ENCODE measurements at regions not wholly inside any gene's neighbourhood (a gene's known extent, or its start where the extent isn't known, plus 50 kb on each side); places are given as distances from the start of the nearest gene placed in this dataset.

DNA sequence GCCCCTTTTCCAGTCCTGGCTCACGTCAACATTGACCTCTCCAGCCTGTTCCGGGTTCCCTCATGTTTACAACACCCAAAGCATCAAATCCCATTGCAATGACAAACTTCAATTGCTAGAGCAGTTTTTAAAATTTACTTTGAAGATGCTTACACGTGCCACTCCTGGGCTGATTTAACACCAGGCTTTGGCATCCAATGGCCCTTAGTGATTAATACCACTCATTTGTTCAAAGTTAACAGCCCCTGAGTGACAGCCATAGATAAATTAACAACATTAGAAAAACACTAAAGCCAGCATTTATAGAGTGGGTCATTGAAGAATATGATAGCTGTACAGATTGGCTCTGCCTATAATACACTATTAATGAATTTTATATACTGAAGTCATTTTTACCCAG lies 135.1 kb downstream of the PMP22 start:
- no peak for DNase-seq (ENCODE audit: low read depth in 1 of 2, low spot score in 1 of 2)
- TF ChIP-seq JUND (IDR thresholded peaks at IDR 0.05; ENCODE audit: low read depth) = no peak
- in situ Hi-C loops (cut with HindIII; ENCODE audit: low pct_unique_long_range_greater_than_20kb, low sequenced_read_pairs) = no loop called here

DNA sequence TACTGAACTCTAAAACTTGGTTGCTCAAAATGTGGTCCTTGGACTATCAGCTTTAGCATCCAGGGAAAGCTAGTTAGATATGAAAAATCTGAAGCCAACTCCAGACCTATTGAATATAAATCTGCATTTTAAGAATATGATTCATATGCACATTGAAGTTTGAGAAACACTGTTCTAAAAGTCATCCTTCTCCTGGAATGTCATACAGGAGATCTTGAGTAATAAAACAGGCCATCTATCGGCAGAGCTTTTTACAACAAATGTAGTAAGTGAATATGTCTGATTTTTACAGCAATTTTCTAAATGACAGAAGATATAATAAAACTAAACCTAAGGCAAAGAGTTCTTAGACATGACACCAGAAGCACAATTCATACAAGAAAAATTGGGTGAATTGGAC lies 140.4 kb downstream of the PMP22 start:
- in situ Hi-C loops (cut with HindIII; ENCODE audit: low pct_unique_long_range_greater_than_20kb, low sequenced_read_pairs) = no loop called here

DNA sequence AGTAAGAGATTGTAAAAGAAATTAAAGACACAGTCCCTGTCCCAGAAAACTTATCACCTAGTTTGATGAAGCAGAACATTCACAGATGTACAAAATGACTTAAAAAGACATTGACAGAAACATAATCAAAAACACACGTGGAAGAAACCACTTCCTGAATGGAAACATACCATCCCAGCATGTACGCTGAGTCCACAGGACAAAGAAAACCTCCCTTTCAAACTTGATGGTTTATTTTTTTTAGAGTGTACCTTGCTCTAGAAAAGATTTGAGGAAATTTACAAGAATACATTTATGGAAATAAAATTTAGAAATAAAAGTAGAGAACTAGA lies 140.9 kb downstream of the PMP22 start:
- TF ChIP-seq JUND (IDR thresholded peaks at IDR 0.05; ENCODE audit: low read depth) = no peak
- in situ Hi-C loops (cut with HindIII; ENCODE audit: low pct_unique_long_range_greater_than_20kb, low sequenced_read_pairs) = no loop called here
- no peak for DNase-seq (ENCODE audit: low read depth in 1 of 2, low spot score in 1 of 2)

More for the DNA sequence above, 140.4 kb downstream of the PMP22 start:
- TF ChIP-seq JUND (IDR thresholded peaks at IDR 0.05; ENCODE audit: low read depth) = no peak
- no peak for DNase-seq (ENCODE audit: low read depth in 1 of 2, low spot score in 1 of 2)

DNA sequence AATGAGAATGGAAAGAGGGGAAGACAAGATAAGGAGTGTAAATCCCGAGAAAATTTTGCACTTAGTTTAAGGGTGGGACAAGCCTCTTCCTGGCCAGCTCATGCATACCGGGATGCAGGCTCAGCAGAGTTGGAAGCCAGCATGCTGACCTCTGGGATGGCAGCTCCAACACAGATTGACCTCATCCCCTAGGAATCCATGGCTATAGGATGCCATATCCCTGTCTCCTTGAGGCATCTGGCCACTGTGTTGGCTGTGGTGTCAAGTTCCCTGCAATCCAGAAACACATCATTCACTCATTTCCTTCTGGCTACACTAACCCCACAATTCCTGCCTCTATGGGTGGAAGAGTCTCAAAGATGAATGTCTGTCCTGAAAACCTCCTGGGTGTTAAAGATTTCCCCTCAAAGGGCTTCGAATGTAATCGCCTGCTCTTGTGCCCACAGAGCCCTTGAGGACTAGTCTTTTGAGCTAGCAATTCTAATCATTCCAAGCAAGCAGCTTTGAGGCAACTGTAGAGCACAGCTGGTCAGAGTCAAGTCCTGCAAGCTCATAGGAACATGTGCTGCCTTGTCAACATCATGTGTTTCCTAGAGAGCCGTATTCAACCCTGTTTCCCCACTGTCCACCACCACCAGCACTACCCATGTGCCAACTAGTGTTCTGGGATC lies 141.4 kb downstream of the PMP22 start:
- in situ Hi-C loops (cut with HindIII; ENCODE audit: low pct_unique_long_range_greater_than_20kb, low sequenced_read_pairs) = no loop called here
- TF ChIP-seq JUND (IDR thresholded peaks at IDR 0.05; ENCODE audit: low read depth) = no peak
- DNase-seq (ENCODE audit: low read depth in 1 of 2, low spot score in 1 of 2) = no peak

DNA sequence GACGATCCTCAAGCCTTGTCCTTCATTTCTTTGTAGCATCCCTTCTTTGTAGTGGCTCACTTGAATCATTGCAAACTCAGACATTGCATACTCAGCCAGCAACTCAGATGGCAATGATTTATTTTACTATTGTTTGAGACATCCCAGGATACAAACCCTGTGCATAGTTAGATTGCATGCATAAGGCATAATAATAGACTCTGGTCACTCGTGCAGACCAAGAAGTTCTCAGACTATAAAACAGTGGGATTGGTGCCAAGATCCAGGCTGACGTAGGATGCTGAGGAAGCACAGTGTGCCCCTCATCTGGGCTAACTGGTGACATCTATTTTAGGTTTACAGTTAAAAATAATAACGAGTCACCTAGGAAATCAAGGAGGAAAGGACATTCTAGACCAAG lies 142.3 kb downstream of the PMP22 start:
- no peak for TF ChIP-seq JUND (IDR thresholded peaks at IDR 0.05; ENCODE audit: low read depth)
- in situ Hi-C loops (cut with HindIII; ENCODE audit: low pct_unique_long_range_greater_than_20kb, low sequenced_read_pairs) = no loop called here
- DNase-seq (ENCODE audit: low read depth in 1 of 2, low spot score in 1 of 2) = no peak

DNA sequence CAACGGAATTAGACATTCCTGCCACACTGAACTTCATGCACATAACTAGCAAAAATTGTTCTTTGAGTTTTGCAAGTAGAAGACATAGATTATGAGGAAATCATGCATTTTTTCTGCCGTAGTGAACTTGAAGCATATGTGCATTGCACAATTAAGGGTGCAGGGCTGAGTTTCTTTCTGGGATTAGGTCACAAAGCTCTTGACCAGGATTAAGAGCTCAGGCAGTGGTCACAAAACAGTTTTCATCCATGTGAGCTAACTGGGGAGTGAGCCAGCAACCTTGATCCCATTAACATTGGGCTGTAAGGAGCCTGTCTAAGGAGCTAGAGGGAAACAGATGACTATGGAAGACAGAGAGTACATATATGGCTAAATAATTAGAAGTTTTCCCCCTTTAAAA lies 143.7 kb downstream of the PMP22 start:
- DNase-seq (ENCODE audit: low read depth in 1 of 2, low spot score in 1 of 2) = no peak
- in situ Hi-C loops (cut with HindIII; ENCODE audit: low pct_unique_long_range_greater_than_20kb, low sequenced_read_pairs) = no loop called here
- TF ChIP-seq JUND (IDR thresholded peaks at IDR 0.05; ENCODE audit: low read depth) = no peak

DNA sequence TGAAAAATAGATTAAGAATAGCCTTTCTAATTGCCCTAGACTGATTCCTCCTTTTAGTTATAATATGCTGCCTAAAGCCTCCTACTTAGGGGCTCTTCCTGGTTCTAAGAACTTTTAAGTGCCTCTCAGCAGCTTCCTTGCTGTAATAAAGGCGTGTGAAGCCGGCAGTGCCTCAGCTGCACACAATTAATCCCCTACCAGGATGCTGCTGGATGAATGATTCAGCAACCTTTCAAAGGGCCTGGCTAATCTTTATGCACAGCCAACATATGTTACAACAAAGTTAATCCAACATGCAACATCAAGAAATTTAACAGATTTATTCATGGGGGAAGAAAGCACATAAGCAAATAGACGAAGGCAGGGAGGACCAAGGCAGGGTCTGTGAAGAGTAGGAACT lies 145.2 kb downstream of the PMP22 start:
- in situ Hi-C loops (cut with HindIII; ENCODE audit: low pct_unique_long_range_greater_than_20kb, low sequenced_read_pairs) = no loop called here
- no peak for DNase-seq (ENCODE audit: low read depth in 1 of 2, low spot score in 1 of 2)
- TF ChIP-seq JUND (IDR thresholded peaks at IDR 0.05; ENCODE audit: low read depth) = no peak

DNA sequence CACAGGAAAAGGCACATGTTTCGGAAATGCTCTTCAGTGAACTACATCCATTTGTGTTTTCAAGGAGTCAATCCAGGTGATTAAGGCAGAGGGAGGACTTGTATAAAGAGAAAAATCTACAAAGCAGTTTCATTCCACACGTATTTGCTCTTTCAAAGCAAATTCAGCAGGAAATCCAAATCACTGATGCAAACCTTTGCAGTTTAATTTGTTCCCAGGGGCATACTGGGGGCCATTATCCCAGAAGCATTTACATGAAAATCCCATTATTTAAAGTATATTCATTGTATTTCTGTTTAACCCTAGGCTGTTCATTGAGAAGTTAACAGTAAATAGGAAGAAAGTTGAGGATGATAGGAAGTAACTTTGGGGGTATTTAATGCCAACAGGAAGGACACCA lies 147.9 kb downstream of the PMP22 start:
- DNase-seq (ENCODE audit: low read depth in 1 of 2, low spot score in 1 of 2) = no peak
- in situ Hi-C loops (cut with HindIII; ENCODE audit: low pct_unique_long_range_greater_than_20kb, low sequenced_read_pairs) = no loop called here
- TF ChIP-seq JUND (IDR thresholded peaks at IDR 0.05; ENCODE audit: low read depth) = no peak

DNA sequence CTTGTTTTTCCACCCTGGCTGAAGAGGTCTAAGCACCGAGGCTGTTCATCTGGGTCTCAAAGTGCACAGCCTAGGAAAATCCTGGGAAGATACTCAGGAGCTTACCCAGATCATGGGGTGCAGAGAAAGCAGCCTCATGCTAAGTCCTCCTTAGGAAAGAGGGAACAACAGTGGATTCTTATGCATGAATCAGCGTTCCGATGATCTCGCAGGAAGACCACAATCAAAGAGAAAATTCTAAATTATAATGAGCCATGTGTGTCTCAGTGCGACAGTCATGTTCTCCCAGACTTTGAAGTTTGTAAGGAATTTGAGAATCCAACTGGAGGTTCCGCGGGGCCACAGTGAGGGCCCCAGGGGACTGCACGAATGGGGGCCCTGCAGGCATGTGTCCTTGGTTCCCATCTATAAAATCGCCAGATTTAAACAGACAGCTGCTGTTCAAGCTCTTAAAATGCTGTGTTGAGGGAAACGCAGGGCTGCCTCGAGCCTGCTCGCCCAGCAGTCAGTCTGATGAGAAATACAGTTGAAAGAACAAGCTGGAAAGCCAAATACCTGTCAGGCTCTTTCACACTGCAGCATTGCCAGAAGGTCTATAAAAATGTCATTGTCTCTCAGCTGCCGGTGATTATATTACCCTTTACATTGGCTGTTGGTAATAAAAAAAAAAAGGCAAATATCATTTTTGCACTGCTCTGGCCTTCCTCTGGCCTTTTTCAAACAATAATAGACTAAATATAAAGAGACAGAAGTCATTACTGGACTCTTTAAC lies 152.1 kb downstream of the PMP22 start:
- no peak for DNase-seq (ENCODE audit: low read depth in 1 of 2, low spot score in 1 of 2)
- in situ Hi-C loops (cut with HindIII; ENCODE audit: low pct_unique_long_range_greater_than_20kb, low sequenced_read_pairs) = no loop called here
- TF ChIP-seq JUND (IDR thresholded peaks at IDR 0.05; ENCODE audit: low read depth) = no peak

DNA sequence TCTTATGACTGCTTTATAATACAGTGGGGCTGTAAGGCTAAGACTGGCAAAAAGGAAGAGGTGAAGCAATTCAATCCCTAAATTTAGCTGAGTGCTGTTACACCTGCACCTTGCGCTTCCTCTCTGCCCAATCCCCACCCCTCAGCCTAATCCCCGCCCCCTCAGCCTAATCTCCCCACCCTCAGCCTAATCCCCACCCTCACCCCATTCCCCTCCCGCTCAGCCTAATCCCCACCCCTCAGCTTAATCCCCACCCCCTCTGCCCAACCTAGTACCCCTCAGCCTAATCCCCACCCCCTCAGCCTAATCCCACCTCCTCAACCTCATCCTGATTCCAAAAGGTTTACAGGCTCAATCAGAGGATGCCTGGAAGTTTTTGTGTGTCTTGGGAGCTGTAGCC lies 155.5 kb downstream of the PMP22 start:
- TF ChIP-seq JUND (IDR thresholded peaks at IDR 0.05; ENCODE audit: low read depth) = no peak
- in situ Hi-C loops (cut with HindIII; ENCODE audit: low pct_unique_long_range_greater_than_20kb, low sequenced_read_pairs) = no loop called here
- no peak for DNase-seq (ENCODE audit: low read depth in 1 of 2, low spot score in 1 of 2)

DNA sequence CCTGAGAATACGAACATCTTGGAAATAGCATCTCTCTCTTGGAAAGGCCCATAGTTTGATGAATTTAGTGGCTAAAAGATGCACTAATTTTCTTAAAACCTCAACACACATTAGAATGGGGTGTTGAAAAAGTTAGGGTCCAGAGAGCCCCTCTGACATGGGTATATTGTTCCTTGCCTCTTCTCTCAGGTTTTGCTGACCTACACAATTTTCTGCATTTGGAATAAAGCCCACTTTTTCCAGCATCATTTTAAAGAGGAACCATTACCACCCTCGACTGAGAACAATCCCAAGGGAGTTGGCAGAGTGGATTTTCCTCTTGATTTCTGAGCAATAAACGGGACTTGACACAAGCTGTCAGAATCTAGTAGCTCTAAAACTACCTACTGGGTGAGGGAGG lies 156.1 kb downstream of the PMP22 start:
- in situ Hi-C loops (cut with HindIII; ENCODE audit: low pct_unique_long_range_greater_than_20kb, low sequenced_read_pairs) = no loop called here
- no peak for TF ChIP-seq JUND (IDR thresholded peaks at IDR 0.05; ENCODE audit: low read depth)
- no peak for DNase-seq (ENCODE audit: low read depth in 1 of 2, low spot score in 1 of 2)

DNA sequence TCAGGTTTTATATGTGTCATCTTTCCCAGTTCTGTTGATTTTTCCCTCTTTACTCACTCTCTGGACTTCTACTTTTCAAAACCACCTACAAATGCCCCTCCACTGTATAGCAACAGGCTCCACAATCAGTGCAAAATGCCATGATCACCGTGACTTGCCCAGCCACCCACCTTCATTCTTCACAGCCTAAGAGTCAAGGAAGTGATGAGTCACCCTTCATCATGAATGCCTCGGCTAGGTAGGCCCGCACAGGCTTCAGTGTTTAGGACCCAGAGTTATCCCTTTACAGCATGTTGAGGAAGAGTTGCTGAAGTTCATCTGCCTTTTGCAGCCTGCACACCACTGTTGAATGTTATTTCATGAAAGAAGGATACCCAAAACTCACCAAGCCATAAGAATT lies 158.6 kb downstream of the PMP22 start:
- no peak for DNase-seq (ENCODE audit: low read depth in 1 of 2, low spot score in 1 of 2)
- in situ Hi-C loops (cut with HindIII; ENCODE audit: low pct_unique_long_range_greater_than_20kb, low sequenced_read_pairs) = no loop called here
- no peak for TF ChIP-seq JUND (IDR thresholded peaks at IDR 0.05; ENCODE audit: low read depth)

DNA sequence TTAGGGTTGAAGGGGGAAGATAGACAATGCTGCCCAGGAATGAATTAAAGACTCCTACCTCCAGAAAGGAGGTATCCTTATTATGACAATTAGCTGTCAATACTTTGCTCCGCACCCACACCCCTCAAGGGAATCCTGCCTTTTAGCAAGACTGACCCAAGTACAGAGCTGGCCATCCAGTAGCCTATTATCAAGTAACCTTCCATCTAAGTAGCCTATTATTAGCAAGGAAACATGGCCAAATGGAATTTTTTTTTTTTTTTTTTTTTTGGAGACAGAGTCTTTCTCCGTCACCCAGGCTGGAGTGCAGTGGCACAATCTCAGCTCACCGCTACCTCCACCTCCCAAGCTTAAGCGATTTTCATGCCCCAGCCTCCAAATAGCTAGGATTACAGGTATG lies 161.3 kb downstream of the PMP22 start:
- no peak for DNase-seq (ENCODE audit: low read depth in 1 of 2, low spot score in 1 of 2)
- in situ Hi-C loops (cut with HindIII; ENCODE audit: low pct_unique_long_range_greater_than_20kb, low sequenced_read_pairs) = no loop called here
- TF ChIP-seq JUND (IDR thresholded peaks at IDR 0.05; ENCODE audit: low read depth) = no peak

DNA sequence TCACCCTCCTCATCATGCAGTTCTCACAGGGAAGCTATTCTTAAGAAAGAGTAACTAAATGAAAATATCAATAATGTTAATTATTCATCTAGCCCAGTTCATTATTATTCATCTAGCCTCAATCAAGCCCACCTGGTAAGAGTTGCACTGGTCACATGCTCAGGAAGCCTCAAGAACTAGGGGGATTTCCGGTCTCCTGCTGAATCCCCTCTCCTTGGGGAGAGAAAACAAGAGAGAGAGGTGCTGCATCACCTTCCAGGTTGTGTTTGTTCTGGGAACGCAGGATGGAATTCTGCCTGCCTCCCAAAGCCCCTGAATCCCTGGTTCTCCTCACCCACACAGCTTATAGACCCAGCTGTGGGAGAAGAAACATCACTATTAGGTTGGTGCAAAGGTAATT lies 164.0 kb downstream of the PMP22 start:
- in situ Hi-C loops (cut with HindIII; ENCODE audit: low pct_unique_long_range_greater_than_20kb, low sequenced_read_pairs) = no loop called here
- TF ChIP-seq JUND (IDR thresholded peaks at IDR 0.05; ENCODE audit: low read depth) = no peak
- DNase-seq (ENCODE audit: low read depth in 1 of 2, low spot score in 1 of 2) = no peak
